Activated T-cell treated with anti-CD3 and anti-CD28 coated beads, Interleukin-2, amount 50 U/mL, for 4 hours (primary cell): ENCODE measurements at regions not wholly inside any gene's neighbourhood (a gene's known extent, or its start where the extent isn't known, plus 50 kb on each side); places are given as distances from the start of the nearest gene placed in this dataset.
"Not testable (repeated sequence)": the region's sequence is repeated elsewhere in the genome, so short reads cannot be mapped to it uniquely, and the experiment has no call there.

Experiments used
- ATAC-seq, 2 donors: fragments of 200-7000 bp; cut with Tn5 transposase; one replicate each; pipeline ENCODE4 v1.10.0; 2021
- DNase-seq: peaks from one replicate; pipeline ENCODE4 v3.0.0-alpha.2; 2020
- H3K27me3 Mint-ChIP-seq: one replicate; pipeline ENCODE4 v1.8.0; 2021; ENCODE audit warnings: low read depth, mixed read lengths
- H3K36me3 Mint-ChIP-seq: one replicate; pipeline ENCODE4 v1.8.0; 2022; ENCODE audit warnings: mixed read lengths; ENCODE audit not compliant: insufficient read depth
- H3K4me1 Mint-ChIP-seq: one replicate; pipeline ENCODE4 v1.8.0; 2021; ENCODE audit warnings: low read depth, mixed read lengths
- H3K4me3 Mint-ChIP-seq: one replicate; pipeline ENCODE4 v1.8.0; 2021; ENCODE audit warnings: mild to moderate bottlenecking, moderate library complexity, mixed read lengths
- H3K9me3 Mint-ChIP-seq: one replicate; pipeline ENCODE4 v1.8.0; 2021; ENCODE audit warnings: mixed read lengths

DNA sequence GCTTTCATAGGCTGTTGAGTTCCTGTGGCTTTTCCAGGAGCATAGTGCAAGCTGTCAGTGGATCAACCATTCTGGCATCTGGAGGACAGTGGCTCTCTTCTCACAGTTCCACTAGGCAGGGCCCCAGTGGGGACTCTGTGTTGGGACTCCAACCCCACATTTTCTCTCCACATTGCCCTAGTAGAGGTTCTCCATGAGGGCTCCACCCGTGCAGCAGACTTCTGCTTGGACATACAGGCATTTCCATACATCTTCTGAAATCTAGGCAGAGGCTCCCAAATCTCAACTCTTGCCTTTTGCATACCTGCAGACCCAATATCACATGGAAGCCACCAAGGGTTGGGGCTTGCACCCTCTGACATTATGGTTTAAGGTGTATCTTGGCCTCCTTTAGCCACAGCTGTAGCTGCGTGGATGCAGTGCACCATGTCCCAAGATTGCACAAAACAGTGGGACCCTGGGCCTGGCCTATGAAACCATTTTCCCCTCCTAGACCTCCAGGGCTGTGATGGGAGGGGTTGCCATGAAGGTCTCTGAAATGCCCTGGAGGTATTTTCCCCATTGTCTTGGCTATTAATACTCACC lies 645.9 kb upstream of the CITED2 start:
- DNase-seq = no peak
- no peak for ATAC-seq
- Mint-ChIP-seq H3K4me1 (no peaks in the 10 kb centered on the region), H3K4me3 (no peak overlapping the region), H3K36me3 (no peaks in the 10 kb centered on the region), H3K27me3 (peaks cover 2% of the 10 kb centered on the region), H3K9me3 (peaks cover 16% of the 10 kb centered on the region)

- H3K4me1 Mint-ChIP-seq = no peaks in the 10 kb centered on the region
- peaks cover 16% of the 10 kb centered on the region for H3K9me3 Mint-ChIP-seq
- peaks cover 2% of the 10 kb centered on the region for H3K27me3 Mint-ChIP-seq
- ATAC-seq (no peak), DNase-seq (no peak)
- H3K36me3 Mint-ChIP-seq = no peaks in the 10 kb centered on the region
- no peak overlapping the region for H3K4me3 Mint-ChIP-seq
Measured at GRCh38 chr6:140018588-140018987, 644.1 kb upstream of the CITED2 start.

GRCh38 chr6:140017470-140017869 lies 643.0 kb upstream of the CITED2 start:
- Mint-ChIP-seq H3K27me3 (peaks cover 2% of the 10 kb centered on the region), H3K9me3 (peaks cover 16% of the 10 kb centered on the region), H3K4me1 (no peaks in the 10 kb centered on the region), H3K36me3 (no peaks in the 10 kb centered on the region), H3K4me3 (no peak overlapping the region)
- no peak for DNase-seq
- ATAC-seq = no peak

- Mint-ChIP-seq H3K4me1 (no peaks in the 10 kb centered on the region), H3K4me3 (no peak overlapping the region), H3K27me3 (peaks cover 2% of the 10 kb centered on the region), H3K36me3 (no peaks in the 10 kb centered on the region), H3K9me3 (peaks cover 4% of the 10 kb centered on the region)
- ATAC-seq = no peak
- no peak for DNase-seq
Measured at GRCh38 chr6:140012150-140012549, 637.7 kb upstream of the CITED2 start.

DNA sequence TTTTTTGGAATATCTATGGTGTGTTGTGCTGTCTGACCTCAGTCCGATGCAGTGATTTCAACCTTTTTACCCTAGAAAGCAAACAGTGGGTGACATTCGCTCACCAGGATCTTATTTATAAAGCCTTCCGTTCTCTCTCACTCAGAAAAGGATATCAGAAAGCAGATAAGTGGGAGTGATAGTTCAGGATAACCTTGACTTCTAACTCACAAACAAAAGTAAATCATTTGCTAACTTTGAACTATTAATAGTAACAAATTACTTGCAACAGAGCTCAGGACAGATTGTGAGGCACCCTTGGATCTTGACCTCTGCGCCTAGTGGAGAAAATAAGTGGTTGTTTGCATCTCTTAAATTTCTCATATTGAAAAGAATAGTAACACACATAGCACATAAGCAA lies 637.1 kb upstream of the CITED2 start:
- Mint-ChIP-seq H3K36me3 (no peaks in the 10 kb centered on the region), H3K27me3 (peaks cover 1% of the 10 kb centered on the region), H3K9me3 (peaks cover 4% of the 10 kb centered on the region), H3K4me3 (no peak overlapping the region), H3K4me1 (no peaks in the 10 kb centered on the region)
- DNase-seq (no peak), ATAC-seq (no peak)

- no peak for DNase-seq
- peaks cover 5% of the 10 kb centered on the region for H3K27me3 Mint-ChIP-seq
- H3K9me3 Mint-ChIP-seq = peaks cover 4% of the 10 kb centered on the region
- no peaks in the 10 kb centered on the region for H3K4me1 Mint-ChIP-seq
- H3K36me3 Mint-ChIP-seq = no peaks in the 10 kb centered on the region
- ATAC-seq = no peak
- no peak overlapping the region for H3K4me3 Mint-ChIP-seq
Measured at GRCh38 chr6:140009286-140009685, 634.8 kb upstream of the CITED2 start.

GRCh38 chr6:140007525-140007924 lies 633.1 kb upstream of the CITED2 start:
- no peaks in the 10 kb centered on the region for H3K4me1 Mint-ChIP-seq
- DNase-seq (no peak), ATAC-seq (no peak)
- H3K9me3 Mint-ChIP-seq = peaks cover 4% of the 10 kb centered on the region
- no peaks in the 10 kb centered on the region for H3K36me3 Mint-ChIP-seq
- no peak overlapping the region for H3K4me3 Mint-ChIP-seq
- peaks cover 5% of the 10 kb centered on the region for H3K27me3 Mint-ChIP-seq

GRCh38 chr6:140003217-140003616 lies 628.8 kb upstream of the CITED2 start:
- no peak overlapping the region for H3K4me3 Mint-ChIP-seq
- ATAC-seq = no peak

DNA sequence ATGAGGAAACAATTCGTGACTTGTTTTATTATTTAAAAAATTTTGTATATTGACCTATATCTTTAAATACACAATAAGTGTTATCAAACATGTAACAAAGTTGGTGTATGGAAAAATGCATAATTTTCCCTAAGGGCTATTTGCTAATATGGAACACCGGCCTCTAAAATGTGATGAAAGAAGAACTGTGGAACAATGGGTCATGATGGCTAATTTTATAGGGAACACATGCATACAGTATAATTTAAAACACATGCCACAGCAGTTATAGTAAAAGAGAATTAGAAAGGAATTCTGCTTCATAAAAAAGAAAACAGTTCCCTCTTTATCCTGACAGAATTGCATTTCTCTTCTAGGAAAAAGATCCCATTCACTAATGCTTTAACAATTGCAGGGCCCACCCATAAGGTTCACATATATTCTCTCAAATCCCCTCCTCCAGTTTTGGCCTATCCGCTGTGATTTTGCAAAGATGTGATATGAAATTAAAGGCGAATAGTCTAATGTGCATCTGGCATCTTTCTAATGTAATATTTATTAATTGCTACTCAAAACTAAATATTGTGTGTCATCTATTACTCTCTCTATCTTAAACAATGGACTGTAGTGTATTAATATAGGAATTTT lies 628.1 kb upstream of the CITED2 start:
- Mint-ChIP-seq H3K4me1 (no peaks in the 10 kb centered on the region), H3K9me3 (peaks cover 3% of the 10 kb centered on the region), H3K4me3 (no peak overlapping the region), H3K27me3 (peaks cover 7% of the 10 kb centered on the region), H3K36me3 (no peaks in the 10 kb centered on the region)
- ATAC-seq = no peak
- no peak for DNase-seq

More at GRCh38 chr6:140003217-140003616, 628.8 kb upstream of the CITED2 start:
- Mint-ChIP-seq H3K27me3 (peaks cover 7% of the 10 kb centered on the region), H3K9me3 (peaks cover 4% of the 10 kb centered on the region), H3K36me3 (no peaks in the 10 kb centered on the region), H3K4me1 (no peaks in the 10 kb centered on the region)
- DNase-seq = no peak

GRCh38 chr6:140001821-140002341 lies 627.4 kb upstream of the CITED2 start:
- ATAC-seq = no peak
- Mint-ChIP-seq H3K36me3 (no peaks in the 10 kb centered on the region), H3K27me3 (peaks cover 7% of the 10 kb centered on the region)

DNA sequence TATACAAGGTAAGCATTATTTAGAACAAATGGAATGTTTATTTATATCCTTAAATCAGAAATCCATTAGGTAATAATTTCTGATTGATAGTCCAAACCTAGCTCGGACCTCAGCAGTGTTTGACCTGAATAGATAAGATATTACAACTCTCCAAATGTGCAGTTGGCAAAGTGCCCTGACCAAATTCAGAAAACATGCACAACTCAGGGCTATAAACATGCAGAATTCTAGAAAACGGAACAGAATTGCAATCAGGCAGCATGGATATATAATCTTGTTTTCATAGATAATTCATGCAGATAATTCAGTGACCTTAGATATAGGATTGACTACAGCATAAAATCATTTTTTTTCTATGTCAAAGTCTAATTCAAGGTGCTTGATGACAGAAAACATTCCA lies 626.6 kb upstream of the CITED2 start:
- DNase-seq (no peak), ATAC-seq (no peak)
- Mint-ChIP-seq H3K27me3 (peaks cover 3% of the 10 kb centered on the region), H3K4me1 (no peaks in the 10 kb centered on the region), H3K9me3 (no peaks in the 10 kb centered on the region), H3K36me3 (no peaks in the 10 kb centered on the region), H3K4me3 (no peak overlapping the region)

More at GRCh38 chr6:140001821-140002341, 627.4 kb upstream of the CITED2 start:
- Mint-ChIP-seq H3K9me3 (no peaks in the 10 kb centered on the region), H3K4me1 (no peaks in the 10 kb centered on the region), H3K4me3 (no peak overlapping the region)
- DNase-seq = no peak

GRCh38 chr6:139999661-140000060 lies 625.2 kb upstream of the CITED2 start:
- not testable (repeated sequence) for H3K27me3 Mint-ChIP-seq, ATAC-seq, H3K9me3 Mint-ChIP-seq

GRCh38 chr6:139998478-139998877 lies 624.0 kb upstream of the CITED2 start:
- H3K4me3 Mint-ChIP-seq, H3K27me3 Mint-ChIP-seq, H3K4me1 Mint-ChIP-seq, H3K9me3 Mint-ChIP-seq, ATAC-seq, H3K36me3 Mint-ChIP-seq, DNase-seq: not testable (repeated sequence)

More at GRCh38 chr6:139999661-140000060, 625.2 kb upstream of the CITED2 start:
- H3K4me3 Mint-ChIP-seq, H3K36me3 Mint-ChIP-seq, DNase-seq, H3K4me1 Mint-ChIP-seq: not testable (repeated sequence)

- ATAC-seq (no peak), DNase-seq (no peak)
- H3K27me3 Mint-ChIP-seq = peaks cover 2% of the 10 kb centered on the region
- no peaks in the 10 kb centered on the region for H3K36me3 Mint-ChIP-seq
- no peak overlapping the region for H3K4me3 Mint-ChIP-seq
- H3K9me3 Mint-ChIP-seq = peaks cover 5% of the 10 kb centered on the region
- H3K4me1 Mint-ChIP-seq = no peaks in the 10 kb centered on the region
Measured at GRCh38 chr6:139996253-139996834, 621.9 kb upstream of the CITED2 start.

DNA sequence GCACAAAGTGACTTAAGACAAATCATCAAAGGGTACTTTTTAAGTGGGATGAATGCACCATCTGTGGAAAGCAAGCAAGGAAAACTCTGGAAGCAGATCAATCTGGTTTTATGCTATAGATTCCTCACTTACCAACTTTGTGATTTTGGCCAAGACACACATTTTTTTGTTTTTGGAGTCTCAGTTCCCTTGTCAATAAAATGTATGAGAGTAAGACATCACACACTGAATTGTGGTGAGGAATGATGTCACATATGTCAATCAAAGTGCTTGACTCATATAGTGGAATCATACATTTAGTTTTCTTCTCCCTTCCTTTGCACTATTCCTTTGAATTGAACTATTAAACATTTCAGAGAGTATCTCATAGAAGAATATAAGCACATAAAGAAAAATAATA lies 620.5 kb upstream of the CITED2 start:
- ATAC-seq (no peak), DNase-seq (no peak)
- Mint-ChIP-seq H3K9me3 (peaks cover 5% of the 10 kb centered on the region), H3K4me3 (no peak overlapping the region), H3K36me3 (no peaks in the 10 kb centered on the region), H3K4me1 (no peaks in the 10 kb centered on the region), H3K27me3 (peaks cover 2% of the 10 kb centered on the region)
